CD4-positive, alpha-beta T cell (primary cell): ENCODE measurements at regions not wholly inside any gene's neighbourhood (a gene's known extent, or its start where the extent isn't known, plus 50 kb on each side); places are given as distances from the start of the nearest gene placed in this dataset.

ENCODE experiments used
- ATAC-seq: fragments of 200-7000 bp; cut with Tn5 transposase; one replicate; pipeline ENCODE4 v1.10.0; 2022; ENCODE audit warnings: mild to moderate bottlenecking; ENCODE audit not compliant: poor library complexity
- CTCF ChIA-PET: fragments of 350-600 bp; sonication (Branson Sonifier 250); formaldehyde crosslinking; loops from one replicate; lab custom pipeline; 2021; ENCODE audit warnings: antibody characterized with exemption, inconsistent platforms; lab: Charles Lee
- POLR2A ChIA-PET: fragments of 350-600 bp; sonication (Branson Sonifier 250); formaldehyde crosslinking; loops from one replicate; lab custom pipeline; 2021; ENCODE audit warnings: antibody characterized with exemption, inconsistent platforms; lab: Charles Lee
- DNase-seq, 14 experiments: peaks; one replicate each; pipeline ENCODE4 v3.0.0-alpha.2; 2013 to 2020; ENCODE audit warnings: mixed read lengths in 2 of 14
- H3K27ac ChIP-seq, 2 donors: one replicate each; pipeline versions ENCODE4 v1.5.1 to v1.7.0; 2013; ENCODE audit warnings: low read length in 2 of 2, low read depth in 1 of 2, mild to moderate bottlenecking in 1 of 2
- H3K27me3 ChIP-seq, 2 experiments: 1 replicate in 1 of 2; 2 replicates in 1 of 2; pipeline versions ENCODE4 v1.6.1 to v1.7.0; 2013; ENCODE audit warnings: low read length in 2 of 2, control low read depth in 1 of 2, mild to moderate bottlenecking in 1 of 2, moderate library complexity in 1 of 2; ENCODE audit not compliant: insufficient read depth in 2 of 2, control insufficient read depth in 1 of 2
- H3K36me3 ChIP-seq: one replicate; pipeline ENCODE4 v1.6.1; 2013; ENCODE audit warnings: low read length, control low read depth; ENCODE audit not compliant: insufficient read depth
- H3K4me1 ChIP-seq: one replicate; pipeline ENCODE4 v1.6.1; 2013; ENCODE audit warnings: low read length, control low read depth; ENCODE audit not compliant: insufficient read depth
- H3K4me3 ChIP-seq: one replicate; pipeline ENCODE4 v1.5.1; 2013; ENCODE audit warnings: mild to moderate bottlenecking, low read length, moderate library complexity
- H3K9me3 ChIP-seq, 2 experiments: 1 replicate in 1 of 2; 2 replicates in 1 of 2; pipeline versions ENCODE4 v1.6.1 to v1.7.0; 2013; ENCODE audit warnings: low read length in 2 of 2, mild to moderate bottlenecking in 2 of 2, control low read depth in 1 of 2, moderate library complexity in 1 of 2; ENCODE audit not compliant: control insufficient read depth in 1 of 2, insufficient read depth in 1 of 2
- H3K27ac Mint-ChIP-seq: one replicate; pipeline ENCODE4 v1.8.0; 2020; ENCODE audit warnings: mixed read lengths
- H3K27me3 Mint-ChIP-seq: one replicate; pipeline ENCODE4 v1.8.0; 2021; ENCODE audit warnings: mixed read lengths
- H3K36me3 Mint-ChIP-seq: one replicate; pipeline ENCODE4 v1.8.0; 2021; ENCODE audit warnings: low read depth, mixed read lengths
- H3K4me1 Mint-ChIP-seq: one replicate; pipeline ENCODE4 v1.8.0; 2021; ENCODE audit warnings: low read depth, mixed read lengths
- H3K4me3 Mint-ChIP-seq: one replicate; pipeline ENCODE4 v1.8.0; 2020; ENCODE audit warnings: mild to moderate bottlenecking, mixed read lengths
- H3K9me3 Mint-ChIP-seq: one replicate; pipeline ENCODE4 v1.8.0; 2020; ENCODE audit warnings: mixed read lengths
- intact Hi-C, 2 experiments: fragments of 100-400 bp; cut with DNase I in 1 of 2; cut with micrococcal nuclease in 1 of 2; formaldehyde crosslinking; loops; one replicate each; pipeline versions ENCODE4 v1.15.1 to v1.9.0; 2023 to 2025; cut with DNase I, micrococcal nuclease
- TF ChIP-seq, protein P1 (sequence below): fragments of 200-600 bp; IDR thresholded peaks from one replicate; pipeline ENCODE4 v1.8.0; 2022; ENCODE audit warnings: antibody characterized with exemption, mild to moderate bottlenecking

DNA sequence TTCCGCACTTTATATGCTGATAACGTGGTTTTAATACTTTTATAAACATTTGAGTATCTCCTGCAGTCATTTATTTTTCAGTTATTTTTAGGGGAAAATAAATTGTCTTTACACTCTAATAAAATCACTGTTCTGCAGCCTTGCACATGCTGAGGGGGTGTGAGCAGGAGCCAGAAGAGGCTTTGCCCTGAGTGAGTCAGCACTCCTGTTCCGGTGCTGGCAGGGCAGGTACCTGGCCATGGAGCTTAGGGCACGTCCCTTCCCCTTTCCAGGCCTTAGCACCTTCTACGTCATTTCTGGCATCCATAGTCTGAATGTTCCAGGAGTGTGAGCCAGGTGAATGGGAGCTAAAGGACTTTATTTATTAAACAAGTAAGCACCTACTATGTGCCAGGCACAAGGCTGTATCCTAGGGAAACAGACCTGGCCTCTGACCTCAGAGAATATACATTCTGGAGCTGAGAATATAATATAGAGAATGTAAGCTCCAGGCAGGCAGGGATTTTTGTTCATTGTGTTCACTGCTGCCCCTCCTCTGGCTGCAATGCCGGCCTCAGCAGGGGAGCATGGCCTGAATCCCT is 402.9 kb downstream of the PTPRU start:
- intact Hi-C loops: no loop called here
- DNase-seq: no peak
- H3K36me3 Mint-ChIP-seq: no peaks in the 10 kb centered on the region

DNA sequence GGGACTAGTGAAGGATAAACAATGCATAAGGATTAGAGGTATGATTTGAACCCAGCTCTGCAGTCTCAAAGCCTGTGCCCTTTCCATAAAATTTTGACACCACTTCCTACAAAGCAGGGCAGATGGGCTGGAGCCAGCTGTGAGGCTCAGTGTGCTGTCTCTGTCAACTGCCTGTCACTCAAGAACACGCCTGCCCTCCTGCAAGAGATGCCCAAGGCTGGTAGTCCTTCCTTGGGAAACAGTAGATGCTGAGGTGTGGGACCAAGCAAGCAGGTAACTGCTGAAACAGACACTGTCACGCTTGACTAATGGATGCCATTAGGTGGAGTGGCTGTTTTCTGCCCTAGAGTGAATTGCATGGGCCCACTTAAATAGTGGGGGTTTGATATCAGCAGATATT is 402.0 kb downstream of the PTPRU start:
- Mint-ChIP-seq H3K27me3 (peaks cover 29% of the 10 kb centered on the region), H3K4me1 (no peaks in the 10 kb centered on the region), H3K9me3 (no peaks in the 10 kb centered on the region), H3K36me3 (no peaks in the 10 kb centered on the region), H3K27ac (no peak overlapping the region), H3K4me3 (no peak overlapping the region)
- H3K9me3 ChIP-seq: peaks cover 0 to 7% of the 10 kb centered on the region in 2 experiments
- no peaks in the 10 kb centered on the region for H3K36me3 ChIP-seq
- intact Hi-C loops: no loop called here
- ChIA-PET CTCF (no interaction called here), POLR2A (no interaction called here)
- H3K4me1 ChIP-seq: no peaks in the 10 kb centered on the region
- H3K27me3 ChIP-seq: peaks cover 0 to 4% of the 10 kb centered on the region in 2 experiments
- TF ChIP-seq, protein P1, sequence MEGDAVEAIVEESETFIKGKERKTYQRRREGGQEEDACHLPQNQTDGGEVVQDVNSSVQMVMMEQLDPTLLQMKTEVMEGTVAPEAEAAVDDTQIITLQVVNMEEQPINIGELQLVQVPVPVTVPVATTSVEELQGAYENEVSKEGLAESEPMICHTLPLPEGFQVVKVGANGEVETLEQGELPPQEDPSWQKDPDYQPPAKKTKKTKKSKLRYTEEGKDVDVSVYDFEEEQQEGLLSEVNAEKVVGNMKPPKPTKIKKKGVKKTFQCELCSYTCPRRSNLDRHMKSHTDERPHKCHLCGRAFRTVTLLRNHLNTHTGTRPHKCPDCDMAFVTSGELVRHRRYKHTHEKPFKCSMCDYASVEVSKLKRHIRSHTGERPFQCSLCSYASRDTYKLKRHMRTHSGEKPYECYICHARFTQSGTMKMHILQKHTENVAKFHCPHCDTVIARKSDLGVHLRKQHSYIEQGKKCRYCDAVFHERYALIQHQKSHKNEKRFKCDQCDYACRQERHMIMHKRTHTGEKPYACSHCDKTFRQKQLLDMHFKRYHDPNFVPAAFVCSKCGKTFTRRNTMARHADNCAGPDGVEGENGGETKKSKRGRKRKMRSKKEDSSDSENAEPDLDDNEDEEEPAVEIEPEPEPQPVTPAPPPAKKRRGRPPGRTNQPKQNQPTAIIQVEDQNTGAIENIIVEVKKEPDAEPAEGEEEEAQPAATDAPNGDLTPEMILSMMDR: no peak
- no peak overlapping the region for H3K4me3 ChIP-seq
- DNase-seq (no peak), ATAC-seq (no peak)
- no peak overlapping the region for H3K27ac ChIP-seq

More for the DNA sequence above, 402.9 kb downstream of the PTPRU start:
- no peak overlapping the region for H3K27ac Mint-ChIP-seq
- POLR2A ChIA-PET: no interaction called here
- H3K27ac ChIP-seq: no peak overlapping the region
- no peak overlapping the region for H3K4me3 Mint-ChIP-seq
- no peak for ATAC-seq
- no peaks in the 10 kb centered on the region for H3K9me3 Mint-ChIP-seq
- CTCF ChIA-PET: no interaction called here
- H3K4me3 ChIP-seq: no peak overlapping the region
- H3K36me3 ChIP-seq: no peaks in the 10 kb centered on the region
- peaks cover 20% of the 10 kb centered on the region for H3K27me3 Mint-ChIP-seq
- H3K9me3 ChIP-seq: peaks cover 0 to 7% of the 10 kb centered on the region in 2 experiments
- H3K27me3 ChIP-seq: peaks cover 0 to 4% of the 10 kb centered on the region in 2 experiments
- TF ChIP-seq, protein P1: no peak
- H3K4me1 ChIP-seq: no peaks in the 10 kb centered on the region
- no peaks in the 10 kb centered on the region for H3K4me1 Mint-ChIP-seq

DNA sequence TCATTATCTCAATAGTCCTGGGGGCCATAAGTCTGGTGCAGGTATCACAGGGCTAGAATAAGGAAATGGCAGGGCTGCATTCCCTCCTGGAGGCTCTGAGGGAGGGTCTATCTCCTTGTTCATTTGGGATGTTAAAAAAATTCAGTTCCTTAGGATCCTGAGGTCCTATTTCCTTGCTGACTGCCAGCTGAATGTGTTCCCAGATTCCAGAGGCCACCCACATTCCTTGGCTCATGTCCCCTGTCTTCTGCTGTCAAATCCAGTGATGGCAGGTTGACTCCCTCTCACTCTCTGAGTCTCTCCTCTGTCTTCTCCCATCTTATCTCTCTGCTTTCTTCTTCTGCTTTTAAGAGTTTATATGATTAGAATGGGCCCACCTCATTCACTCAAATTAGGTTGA is 400.6 kb downstream of the PTPRU start:
- ChIA-PET CTCF (no interaction called here), POLR2A (no interaction called here)
- Histone ChIP-seq H3K4me3 (no peak overlapping the region), H3K36me3 (no peaks in the 10 kb centered on the region), H3K9me3 (peaks cover 0 to 7% of the 10 kb centered on the region in 2 experiments), H3K4me1 (no peaks in the 10 kb centered on the region), H3K27me3 (peaks cover 0 to 4% of the 10 kb centered on the region in 2 experiments), H3K27ac (no peak overlapping the region)
- no peaks in the 10 kb centered on the region for H3K36me3 Mint-ChIP-seq
- ATAC-seq (no peak), DNase-seq (no peak)
- TF ChIP-seq, protein P1: no peak
- no peak overlapping the region for H3K27ac Mint-ChIP-seq
- no peaks in the 10 kb centered on the region for H3K4me1 Mint-ChIP-seq
- no peaks in the 10 kb centered on the region for H3K9me3 Mint-ChIP-seq
- intact Hi-C loops: no loop called here
- H3K4me3 Mint-ChIP-seq: no peak overlapping the region
- peaks cover 31% of the 10 kb centered on the region for H3K27me3 Mint-ChIP-seq
